NB4 (cell line): ENCODE measurements at regions not wholly inside any gene's neighbourhood (a gene's known extent, or its start where the extent isn't known, plus 50 kb on each side); places are given as distances from the start of the nearest gene placed in this dataset.
"Not testable (repeated sequence)": the region's sequence is repeated elsewhere in the genome, so short reads cannot be mapped to it uniquely, and the experiment has no call there.

Experiments used
- DNase-seq: peaks from one replicate; pipeline ENCODE4 v3.0.0; 2010; ENCODE audit warnings: low read depth
- H3K4me3 ChIP-seq: one replicate; pipeline ENCODE4 v1.5.1; 2011; ENCODE audit warnings: mild to moderate bottlenecking, low read depth, low read length, moderate library complexity
- MYC ChIP-seq: IDR thresholded peaks from 2 replicates; pipeline ENCODE4 v1.6.1; 2011; ENCODE audit warnings: low read depth, low read length
- POLR2A ChIP-seq: IDR thresholded peaks from 2 replicates; pipeline ENCODE4 v1.6.1; 2011; ENCODE audit warnings: mild to moderate bottlenecking; ENCODE audit not compliant: insufficient read length; ENCODE audit errors: extremely low read depth
- TF ChIP-seq, protein P1 (sequence below): IDR thresholded peaks from one replicate; pipeline ENCODE4 v1.5.1; 2012; ENCODE audit warnings: low read depth, low read length
- TF ChIP-seq, protein P2 (sequence below): IDR thresholded peaks from 2 replicates; pipeline ENCODE4 v1.6.1; 2011; ENCODE audit warnings: low read depth, low read length

DNA sequence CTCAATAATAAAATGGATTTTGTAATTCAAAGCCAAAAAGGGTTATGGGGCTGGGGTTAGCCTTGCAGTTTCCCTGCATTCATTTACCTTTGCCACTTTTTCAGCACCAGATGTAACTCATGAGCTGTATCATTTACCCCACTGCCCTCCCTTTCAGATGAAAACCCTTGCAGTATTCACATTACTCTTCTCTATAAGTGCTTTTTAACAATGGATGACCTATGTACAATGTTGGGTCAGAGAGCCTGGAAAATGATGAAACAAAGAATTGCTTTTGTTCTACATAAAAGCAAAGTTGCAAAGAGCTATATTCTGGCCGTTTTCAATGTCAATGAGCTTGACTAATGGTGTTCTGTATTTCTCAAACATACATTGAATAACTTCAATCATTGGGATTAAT, 189.7 kb downstream of the TMEM26 start:
- H3K4me3 ChIP-seq: no peak overlapping the region
- no peak for DNase-seq
- TF ChIP-seq, protein P1, sequence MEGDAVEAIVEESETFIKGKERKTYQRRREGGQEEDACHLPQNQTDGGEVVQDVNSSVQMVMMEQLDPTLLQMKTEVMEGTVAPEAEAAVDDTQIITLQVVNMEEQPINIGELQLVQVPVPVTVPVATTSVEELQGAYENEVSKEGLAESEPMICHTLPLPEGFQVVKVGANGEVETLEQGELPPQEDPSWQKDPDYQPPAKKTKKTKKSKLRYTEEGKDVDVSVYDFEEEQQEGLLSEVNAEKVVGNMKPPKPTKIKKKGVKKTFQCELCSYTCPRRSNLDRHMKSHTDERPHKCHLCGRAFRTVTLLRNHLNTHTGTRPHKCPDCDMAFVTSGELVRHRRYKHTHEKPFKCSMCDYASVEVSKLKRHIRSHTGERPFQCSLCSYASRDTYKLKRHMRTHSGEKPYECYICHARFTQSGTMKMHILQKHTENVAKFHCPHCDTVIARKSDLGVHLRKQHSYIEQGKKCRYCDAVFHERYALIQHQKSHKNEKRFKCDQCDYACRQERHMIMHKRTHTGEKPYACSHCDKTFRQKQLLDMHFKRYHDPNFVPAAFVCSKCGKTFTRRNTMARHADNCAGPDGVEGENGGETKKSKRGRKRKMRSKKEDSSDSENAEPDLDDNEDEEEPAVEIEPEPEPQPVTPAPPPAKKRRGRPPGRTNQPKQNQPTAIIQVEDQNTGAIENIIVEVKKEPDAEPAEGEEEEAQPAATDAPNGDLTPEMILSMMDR: no peak
- no peak for TF ChIP-seq MYC
- TF ChIP-seq, protein P2, sequence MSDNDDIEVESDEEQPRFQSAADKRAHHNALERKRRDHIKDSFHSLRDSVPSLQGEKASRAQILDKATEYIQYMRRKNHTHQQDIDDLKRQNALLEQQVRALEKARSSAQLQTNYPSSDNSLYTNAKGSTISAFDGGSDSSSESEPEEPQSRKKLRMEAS: no peak
- TF ChIP-seq POLR2A: no peak

GRCh38 chr10:61262486-61263261, 190.5 kb downstream of the TMEM26 start:
- DNase-seq: no peak
- H3K4me3 ChIP-seq: no peak overlapping the region
- TF ChIP-seq POLR2A (no peak), MYC (no peak)
- TF ChIP-seq, protein P2: no peak
- TF ChIP-seq, protein P1: no peak

DNA sequence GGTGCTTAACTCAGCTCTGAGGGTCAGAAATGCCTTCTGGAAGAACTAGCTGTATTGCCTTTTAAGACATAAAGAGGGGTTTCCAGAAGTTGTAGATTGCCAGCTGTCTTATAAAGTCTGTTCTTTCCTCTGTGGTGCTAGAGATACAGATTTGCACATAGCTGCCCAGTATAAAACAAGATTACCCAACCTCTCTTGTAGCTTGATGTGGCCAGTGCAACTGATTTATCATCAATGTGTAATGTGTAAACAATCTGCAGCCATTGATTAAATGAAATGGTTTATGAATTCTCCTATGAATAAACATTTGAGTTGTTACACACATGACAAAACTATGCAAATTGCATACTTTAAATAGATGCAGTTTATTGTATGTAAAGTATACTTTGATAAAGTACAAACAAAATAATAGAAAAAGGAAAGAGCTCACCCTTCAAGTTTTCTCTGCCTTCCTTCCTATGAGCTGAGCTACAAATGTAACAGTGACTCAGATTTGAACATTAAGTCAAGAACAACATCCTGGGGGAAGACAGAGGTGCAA, 195.2 kb downstream of the TMEM26 start:
- DNase-seq: no peak
- TF ChIP-seq, protein P1: no peak
- TF ChIP-seq, protein P2: no peak
- no peak for TF ChIP-seq MYC
- H3K4me3 ChIP-seq: no peak overlapping the region

- H3K4me3 ChIP-seq: no peak overlapping the region
- TF ChIP-seq POLR2A: no peak
- TF ChIP-seq, protein P1: no peak
- TF ChIP-seq MYC: no peak
- TF ChIP-seq, protein P2: no peak
- no peak for DNase-seq
Observed at GRCh38 chr10:61257136-61257535, 196.0 kb downstream of the TMEM26 start.

- not testable (repeated sequence) for DNase-seq
Observed at GRCh38 chr10:61252326-61252725, 200.9 kb downstream of the TMEM26 start.

DNA sequence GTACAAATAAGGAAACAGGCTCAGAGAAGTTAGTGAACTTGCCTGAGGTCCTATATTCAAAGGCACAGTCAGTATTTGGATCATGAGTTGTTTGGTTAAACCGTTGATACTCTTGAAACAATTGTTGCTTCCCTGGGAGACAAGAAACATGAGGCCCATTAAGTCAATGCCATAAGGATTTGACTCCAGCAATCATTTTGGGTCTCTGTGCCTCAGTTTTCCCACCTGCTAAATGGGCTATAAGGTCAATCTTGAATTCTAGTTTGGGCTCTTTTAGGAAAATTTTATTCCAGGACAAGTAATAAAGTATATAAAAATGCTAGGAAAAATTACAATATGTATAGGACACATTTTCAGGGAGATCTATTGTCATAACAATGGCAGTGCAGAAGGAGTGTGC, 202.1 kb downstream of the TMEM26 start:
- no peak overlapping the region for H3K4me3 ChIP-seq
- TF ChIP-seq, protein P2: no peak
- TF ChIP-seq, protein P1: no peak
- TF ChIP-seq MYC (no peak), POLR2A (no peak)
- DNase-seq: no peak

More at GRCh38 chr10:61252326-61252725, 200.9 kb downstream of the TMEM26 start:
- not testable (repeated sequence) for H3K4me3 ChIP-seq
